Breast epithelium (tissue), 3 donors: ENCODE measurements at regions not wholly inside any gene's neighbourhood (a gene's known extent, or its start where the extent isn't known, plus 50 kb on each side); places are given as distances from the start of the nearest gene placed in this dataset.

ENCODE experiments used
- POLR2A ChIP-seq: fragments of 450-650 bp; IDR thresholded peaks from one replicate; pipeline ENCODE4 v1.6.1; 2016; ENCODE audit warnings: antibody characterized with exemption, mild to moderate bottlenecking, moderate library complexity
- POLR2AphosphoS5 ChIP-seq, 3 donors: sonication (generic); formaldehyde crosslinking; IDR thresholded peaks; one replicate each; pipeline ENCODE4 v1.6.1; 2017; ENCODE audit warnings: antibody characterized with exemption in 3 of 3
- TF ChIP-seq, protein P1 (sequence below), 3 donors: fragments of 450-650 bp; IDR thresholded peaks; one replicate each; pipeline ENCODE4 v1.5.1; 2016 to 2017; ENCODE audit warnings: antibody characterized with exemption in 3 of 3, mild to moderate bottlenecking in 3 of 3, moderate library complexity in 3 of 3

DNA sequence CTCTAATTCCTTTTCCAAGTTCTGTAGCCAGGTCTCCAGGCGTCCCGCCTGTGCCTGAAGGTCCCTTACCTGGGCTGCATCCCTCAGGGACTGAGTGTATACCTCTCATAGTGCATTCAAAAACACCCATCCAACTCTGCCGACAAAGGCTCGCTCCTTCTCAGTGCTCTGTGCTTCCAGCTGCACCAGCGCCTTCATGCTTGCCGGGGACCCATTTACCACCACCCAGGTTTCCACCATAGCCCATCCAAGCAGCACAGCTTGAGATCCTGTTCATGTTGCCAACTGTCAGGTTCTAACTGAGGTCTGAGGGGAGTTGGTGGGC, 794.5 kb downstream of the EFNA5 start:
- TF ChIP-seq, protein P1, sequence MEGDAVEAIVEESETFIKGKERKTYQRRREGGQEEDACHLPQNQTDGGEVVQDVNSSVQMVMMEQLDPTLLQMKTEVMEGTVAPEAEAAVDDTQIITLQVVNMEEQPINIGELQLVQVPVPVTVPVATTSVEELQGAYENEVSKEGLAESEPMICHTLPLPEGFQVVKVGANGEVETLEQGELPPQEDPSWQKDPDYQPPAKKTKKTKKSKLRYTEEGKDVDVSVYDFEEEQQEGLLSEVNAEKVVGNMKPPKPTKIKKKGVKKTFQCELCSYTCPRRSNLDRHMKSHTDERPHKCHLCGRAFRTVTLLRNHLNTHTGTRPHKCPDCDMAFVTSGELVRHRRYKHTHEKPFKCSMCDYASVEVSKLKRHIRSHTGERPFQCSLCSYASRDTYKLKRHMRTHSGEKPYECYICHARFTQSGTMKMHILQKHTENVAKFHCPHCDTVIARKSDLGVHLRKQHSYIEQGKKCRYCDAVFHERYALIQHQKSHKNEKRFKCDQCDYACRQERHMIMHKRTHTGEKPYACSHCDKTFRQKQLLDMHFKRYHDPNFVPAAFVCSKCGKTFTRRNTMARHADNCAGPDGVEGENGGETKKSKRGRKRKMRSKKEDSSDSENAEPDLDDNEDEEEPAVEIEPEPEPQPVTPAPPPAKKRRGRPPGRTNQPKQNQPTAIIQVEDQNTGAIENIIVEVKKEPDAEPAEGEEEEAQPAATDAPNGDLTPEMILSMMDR (IDR thresholded peaks at IDR 0.05), result no peak
- no peak for TF ChIP-seq POLR2A
- TF ChIP-seq POLR2AphosphoS5 (IDR thresholded peaks at IDR 0.05), result no peak
